WTC11 (cell line): ENCODE measurements at regions not wholly inside any gene's neighbourhood (a gene's known extent, or its start where the extent isn't known, plus 50 kb on each side); places are given as distances from the start of the nearest gene placed in this dataset.

ENCODE experiments used
- ETV6 ChIP-seq: sonication (generic); formaldehyde crosslinking; IDR thresholded peaks from 2 replicates; pipeline ENCODE4 v1.8.1; 2022; ENCODE audit warnings: mild to moderate bottlenecking, missing genetic modification reagents
- HMGA2 ChIP-seq: fragments of 250-450 bp; sonication (Bioruptor Pico); IDR thresholded peaks from 2 replicates; pipeline ENCODE4 v1.4.0; 2021; ENCODE audit warnings: mild to moderate bottlenecking, moderate library complexity
- KAT7 ChIP-seq: sonication (generic); formaldehyde crosslinking; IDR thresholded peaks from 2 replicates; pipeline ENCODE4 v1.8.1; 2023; ENCODE audit warnings: missing genetic modification reagents, mild to moderate bottlenecking, borderline replicate concordance
- SP1 ChIP-seq: sonication (generic); formaldehyde crosslinking; conservative IDR thresholded peaks from 2 replicates; pipeline ENCODE4 v1.8.1; 2022; ENCODE audit warnings: missing genetic modification reagents
- TEAD1 ChIP-seq: sonication (generic); formaldehyde crosslinking; IDR thresholded peaks from 2 replicates; pipeline ENCODE4 v1.8.0; 2022; ENCODE audit warnings: mild to moderate bottlenecking, missing genetic modification reagents
- TEAD4 ChIP-seq: sonication (generic); formaldehyde crosslinking; IDR thresholded peaks from 2 replicates; pipeline ENCODE4 v1.8.0; 2022; ENCODE audit warnings: mild to moderate bottlenecking, missing genetic modification reagents
- TF ChIP-seq, protein P1 (sequence below): fragments of 200-600 bp; IDR thresholded peaks from 2 replicates; pipeline ENCODE4 v1.8.0; 2022; ENCODE audit warnings: antibody characterized with exemption
- TF ChIP-seq, protein P2 (sequence below): sonication (generic); formaldehyde crosslinking; IDR thresholded peaks from 2 replicates; pipeline ENCODE4 v1.8.1; 2023; ENCODE audit warnings: mild to moderate bottlenecking, missing genetic modification reagents, borderline replicate concordance
- TF ChIP-seq, protein P3 (sequence below): sonication (generic); formaldehyde crosslinking; IDR thresholded peaks from 2 replicates; pipeline ENCODE4 v1.8.0; 2022; ENCODE audit warnings: mild to moderate bottlenecking, missing genetic modification reagents
- TF ChIP-seq, protein P4 (sequence below): sonication (generic); formaldehyde crosslinking; IDR thresholded peaks from 2 replicates; pipeline ENCODE4 v1.8.0; 2023; ENCODE audit warnings: missing genetic modification reagents, mild to moderate bottlenecking, borderline replicate concordance
- TF ChIP-seq, protein P5 (sequence below): sonication (generic); formaldehyde crosslinking; IDR thresholded peaks from 2 replicates; pipeline ENCODE4 v1.8.1; 2022; ENCODE audit warnings: low read depth, missing genetic modification reagents, borderline replicate concordance

DNA sequence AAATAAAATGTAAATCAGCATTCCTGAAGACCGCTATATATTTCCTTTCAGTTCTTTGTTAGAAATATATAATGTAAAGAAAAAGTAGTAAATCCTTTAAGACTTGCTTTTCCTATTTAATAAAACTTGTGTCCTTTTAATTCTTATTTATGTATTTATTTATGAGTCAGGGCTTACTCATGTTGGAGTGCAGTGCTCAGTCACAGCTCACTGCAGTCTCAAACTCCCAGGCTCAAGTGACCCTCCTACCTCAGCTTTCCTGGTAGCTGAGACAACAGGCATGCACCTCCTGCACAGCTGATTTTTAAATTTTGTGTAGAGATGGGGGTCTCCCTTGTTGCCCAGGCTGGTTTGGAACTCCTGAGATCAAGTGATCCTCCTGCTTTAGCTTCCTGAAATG lies 724.5 kb downstream of the ANKRD7 start:
- TF ChIP-seq, protein P1, sequence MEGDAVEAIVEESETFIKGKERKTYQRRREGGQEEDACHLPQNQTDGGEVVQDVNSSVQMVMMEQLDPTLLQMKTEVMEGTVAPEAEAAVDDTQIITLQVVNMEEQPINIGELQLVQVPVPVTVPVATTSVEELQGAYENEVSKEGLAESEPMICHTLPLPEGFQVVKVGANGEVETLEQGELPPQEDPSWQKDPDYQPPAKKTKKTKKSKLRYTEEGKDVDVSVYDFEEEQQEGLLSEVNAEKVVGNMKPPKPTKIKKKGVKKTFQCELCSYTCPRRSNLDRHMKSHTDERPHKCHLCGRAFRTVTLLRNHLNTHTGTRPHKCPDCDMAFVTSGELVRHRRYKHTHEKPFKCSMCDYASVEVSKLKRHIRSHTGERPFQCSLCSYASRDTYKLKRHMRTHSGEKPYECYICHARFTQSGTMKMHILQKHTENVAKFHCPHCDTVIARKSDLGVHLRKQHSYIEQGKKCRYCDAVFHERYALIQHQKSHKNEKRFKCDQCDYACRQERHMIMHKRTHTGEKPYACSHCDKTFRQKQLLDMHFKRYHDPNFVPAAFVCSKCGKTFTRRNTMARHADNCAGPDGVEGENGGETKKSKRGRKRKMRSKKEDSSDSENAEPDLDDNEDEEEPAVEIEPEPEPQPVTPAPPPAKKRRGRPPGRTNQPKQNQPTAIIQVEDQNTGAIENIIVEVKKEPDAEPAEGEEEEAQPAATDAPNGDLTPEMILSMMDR = no peak
- TF ChIP-seq, protein P2, sequence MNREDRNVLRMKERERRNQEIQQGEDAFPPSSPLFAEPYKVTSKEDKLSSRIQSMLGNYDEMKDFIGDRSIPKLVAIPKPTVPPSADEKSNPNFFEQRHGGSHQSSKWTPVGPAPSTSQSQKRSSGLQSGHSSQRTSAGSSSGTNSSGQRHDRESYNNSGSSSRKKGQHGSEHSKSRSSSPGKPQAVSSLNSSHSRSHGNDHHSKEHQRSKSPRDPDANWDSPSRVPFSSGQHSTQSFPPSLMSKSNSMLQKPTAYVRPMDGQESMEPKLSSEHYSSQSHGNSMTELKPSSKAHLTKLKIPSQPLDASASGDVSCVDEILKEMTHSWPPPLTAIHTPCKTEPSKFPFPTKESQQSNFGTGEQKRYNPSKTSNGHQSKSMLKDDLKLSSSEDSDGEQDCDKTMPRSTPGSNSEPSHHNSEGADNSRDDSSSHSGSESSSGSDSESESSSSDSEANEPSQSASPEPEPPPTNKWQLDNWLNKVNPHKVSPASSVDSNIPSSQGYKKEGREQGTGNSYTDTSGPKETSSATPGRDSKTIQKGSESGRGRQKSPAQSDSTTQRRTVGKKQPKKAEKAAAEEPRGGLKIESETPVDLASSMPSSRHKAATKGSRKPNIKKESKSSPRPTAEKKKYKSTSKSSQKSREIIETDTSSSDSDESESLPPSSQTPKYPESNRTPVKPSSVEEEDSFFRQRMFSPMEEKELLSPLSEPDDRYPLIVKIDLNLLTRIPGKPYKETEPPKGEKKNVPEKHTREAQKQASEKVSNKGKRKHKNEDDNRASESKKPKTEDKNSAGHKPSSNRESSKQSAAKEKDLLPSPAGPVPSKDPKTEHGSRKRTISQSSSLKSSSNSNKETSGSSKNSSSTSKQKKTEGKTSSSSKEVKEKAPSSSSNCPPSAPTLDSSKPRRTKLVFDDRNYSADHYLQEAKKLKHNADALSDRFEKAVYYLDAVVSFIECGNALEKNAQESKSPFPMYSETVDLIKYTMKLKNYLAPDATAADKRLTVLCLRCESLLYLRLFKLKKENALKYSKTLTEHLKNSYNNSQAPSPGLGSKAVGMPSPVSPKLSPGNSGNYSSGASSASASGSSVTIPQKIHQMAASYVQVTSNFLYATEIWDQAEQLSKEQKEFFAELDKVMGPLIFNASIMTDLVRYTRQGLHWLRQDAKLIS (CRISPR knock-in tag) = no peak
- TF ChIP-seq, protein P3, sequence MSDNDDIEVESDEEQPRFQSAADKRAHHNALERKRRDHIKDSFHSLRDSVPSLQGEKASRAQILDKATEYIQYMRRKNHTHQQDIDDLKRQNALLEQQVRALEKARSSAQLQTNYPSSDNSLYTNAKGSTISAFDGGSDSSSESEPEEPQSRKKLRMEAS (CRISPR knock-in tag) = no peak
- no peak for TF ChIP-seq KAT7 (CRISPR knock-in tag)
- no peak for TF ChIP-seq TEAD4 (CRISPR knock-in tag)
- TF ChIP-seq, protein P4, sequence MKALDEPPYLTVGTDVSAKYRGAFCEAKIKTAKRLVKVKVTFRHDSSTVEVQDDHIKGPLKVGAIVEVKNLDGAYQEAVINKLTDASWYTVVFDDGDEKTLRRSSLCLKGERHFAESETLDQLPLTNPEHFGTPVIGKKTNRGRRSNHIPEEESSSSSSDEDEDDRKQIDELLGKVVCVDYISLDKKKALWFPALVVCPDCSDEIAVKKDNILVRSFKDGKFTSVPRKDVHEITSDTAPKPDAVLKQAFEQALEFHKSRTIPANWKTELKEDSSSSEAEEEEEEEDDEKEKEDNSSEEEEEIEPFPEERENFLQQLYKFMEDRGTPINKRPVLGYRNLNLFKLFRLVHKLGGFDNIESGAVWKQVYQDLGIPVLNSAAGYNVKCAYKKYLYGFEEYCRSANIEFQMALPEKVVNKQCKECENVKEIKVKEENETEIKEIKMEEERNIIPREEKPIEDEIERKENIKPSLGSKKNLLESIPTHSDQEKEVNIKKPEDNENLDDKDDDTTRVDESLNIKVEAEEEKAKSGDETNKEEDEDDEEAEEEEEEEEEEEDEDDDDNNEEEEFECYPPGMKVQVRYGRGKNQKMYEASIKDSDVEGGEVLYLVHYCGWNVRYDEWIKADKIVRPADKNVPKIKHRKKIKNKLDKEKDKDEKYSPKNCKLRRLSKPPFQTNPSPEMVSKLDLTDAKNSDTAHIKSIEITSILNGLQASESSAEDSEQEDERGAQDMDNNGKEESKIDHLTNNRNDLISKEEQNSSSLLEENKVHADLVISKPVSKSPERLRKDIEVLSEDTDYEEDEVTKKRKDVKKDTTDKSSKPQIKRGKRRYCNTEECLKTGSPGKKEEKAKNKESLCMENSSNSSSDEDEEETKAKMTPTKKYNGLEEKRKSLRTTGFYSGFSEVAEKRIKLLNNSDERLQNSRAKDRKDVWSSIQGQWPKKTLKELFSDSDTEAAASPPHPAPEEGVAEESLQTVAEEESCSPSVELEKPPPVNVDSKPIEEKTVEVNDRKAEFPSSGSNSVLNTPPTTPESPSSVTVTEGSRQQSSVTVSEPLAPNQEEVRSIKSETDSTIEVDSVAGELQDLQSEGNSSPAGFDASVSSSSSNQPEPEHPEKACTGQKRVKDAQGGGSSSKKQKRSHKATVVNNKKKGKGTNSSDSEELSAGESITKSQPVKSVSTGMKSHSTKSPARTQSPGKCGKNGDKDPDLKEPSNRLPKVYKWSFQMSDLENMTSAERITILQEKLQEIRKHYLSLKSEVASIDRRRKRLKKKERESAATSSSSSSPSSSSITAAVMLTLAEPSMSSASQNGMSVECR (CRISPR knock-in tag) = no peak
- no peak for TF ChIP-seq TEAD1 (CRISPR knock-in tag)
- TF ChIP-seq, protein P5, sequence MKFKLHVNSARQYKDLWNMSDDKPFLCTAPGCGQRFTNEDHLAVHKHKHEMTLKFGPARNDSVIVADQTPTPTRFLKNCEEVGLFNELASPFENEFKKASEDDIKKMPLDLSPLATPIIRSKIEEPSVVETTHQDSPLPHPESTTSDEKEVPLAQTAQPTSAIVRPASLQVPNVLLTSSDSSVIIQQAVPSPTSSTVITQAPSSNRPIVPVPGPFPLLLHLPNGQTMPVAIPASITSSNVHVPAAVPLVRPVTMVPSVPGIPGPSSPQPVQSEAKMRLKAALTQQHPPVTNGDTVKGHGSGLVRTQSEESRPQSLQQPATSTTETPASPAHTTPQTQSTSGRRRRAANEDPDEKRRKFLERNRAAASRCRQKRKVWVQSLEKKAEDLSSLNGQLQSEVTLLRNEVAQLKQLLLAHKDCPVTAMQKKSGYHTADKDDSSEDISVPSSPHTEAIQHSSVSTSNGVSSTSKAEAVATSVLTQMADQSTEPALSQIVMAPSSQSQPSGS (CRISPR knock-in tag) = no peak
- TF ChIP-seq ETV6 (CRISPR knock-in tag) = no peak
- no peak for TF ChIP-seq SP1 (CRISPR knock-in tag)
- no peak for TF ChIP-seq HMGA2 (CRISPR knock-in tag)
